C4-2B (cell line): ENCODE measurements at regions not wholly inside any gene's neighbourhood (a gene's known extent, or its start where the extent isn't known, plus 50 kb on each side); places are given as distances from the start of the nearest gene placed in this dataset.

Source experiments
- H3K27ac ChIP-seq: fragments of 450-650 bp; 2 replicates; pipeline ENCODE4 v1.5.1; 2017
- ZFX ChIP-seq: fragments of 450-650 bp; IDR thresholded peaks from 2 replicates; pipeline ENCODE4 v1.6.1; 2017
- TF ChIP-seq, protein P1 (sequence below): fragments of 450-650 bp; conservative IDR thresholded peaks from 2 replicates; pipeline ENCODE4 v1.5.1; 2017; ENCODE audit warnings: mild to moderate bottlenecking

DNA sequence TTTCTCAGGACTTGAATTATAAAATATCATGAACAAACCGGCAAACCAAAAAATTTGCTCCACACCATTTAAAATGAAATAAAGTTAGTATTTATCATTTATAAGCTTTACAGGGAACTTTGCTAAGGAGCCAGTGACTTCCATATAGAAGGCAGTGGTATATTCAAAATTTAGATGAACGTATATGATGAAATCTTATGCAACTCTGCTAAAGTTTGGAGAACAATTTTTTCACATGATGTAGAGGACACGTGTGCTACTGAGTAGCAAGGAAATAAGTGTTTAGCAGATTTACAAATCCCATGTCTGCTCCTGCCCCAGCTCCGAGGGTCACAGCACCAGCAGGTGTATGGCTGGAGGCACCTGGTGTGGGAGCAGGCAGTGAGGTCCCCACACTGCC is 70.8 kb upstream of the IFNG-AS1 start:
- TF ChIP-seq, protein P1, sequence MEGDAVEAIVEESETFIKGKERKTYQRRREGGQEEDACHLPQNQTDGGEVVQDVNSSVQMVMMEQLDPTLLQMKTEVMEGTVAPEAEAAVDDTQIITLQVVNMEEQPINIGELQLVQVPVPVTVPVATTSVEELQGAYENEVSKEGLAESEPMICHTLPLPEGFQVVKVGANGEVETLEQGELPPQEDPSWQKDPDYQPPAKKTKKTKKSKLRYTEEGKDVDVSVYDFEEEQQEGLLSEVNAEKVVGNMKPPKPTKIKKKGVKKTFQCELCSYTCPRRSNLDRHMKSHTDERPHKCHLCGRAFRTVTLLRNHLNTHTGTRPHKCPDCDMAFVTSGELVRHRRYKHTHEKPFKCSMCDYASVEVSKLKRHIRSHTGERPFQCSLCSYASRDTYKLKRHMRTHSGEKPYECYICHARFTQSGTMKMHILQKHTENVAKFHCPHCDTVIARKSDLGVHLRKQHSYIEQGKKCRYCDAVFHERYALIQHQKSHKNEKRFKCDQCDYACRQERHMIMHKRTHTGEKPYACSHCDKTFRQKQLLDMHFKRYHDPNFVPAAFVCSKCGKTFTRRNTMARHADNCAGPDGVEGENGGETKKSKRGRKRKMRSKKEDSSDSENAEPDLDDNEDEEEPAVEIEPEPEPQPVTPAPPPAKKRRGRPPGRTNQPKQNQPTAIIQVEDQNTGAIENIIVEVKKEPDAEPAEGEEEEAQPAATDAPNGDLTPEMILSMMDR = no peak
- TF ChIP-seq ZFX = no peak
- H3K27ac ChIP-seq = no peak overlapping the region

DNA sequence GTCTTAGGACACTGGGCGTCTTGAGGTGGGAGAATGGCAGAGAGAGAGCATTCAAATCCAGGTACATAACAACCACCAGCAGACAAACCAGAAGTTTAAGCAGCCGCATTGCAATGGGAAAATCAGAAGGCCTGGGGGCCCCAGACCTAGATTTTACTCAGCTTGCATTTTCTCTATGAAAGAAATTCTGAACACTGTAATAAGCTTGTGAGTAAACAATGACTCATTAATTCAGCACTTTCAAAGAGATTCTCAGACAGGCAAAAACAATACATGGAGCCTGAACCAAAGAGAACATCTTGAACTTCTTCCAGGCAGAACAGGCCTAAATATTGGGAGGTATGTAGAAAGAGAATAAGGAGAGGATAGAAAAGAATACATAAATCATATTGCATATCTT is 69.8 kb upstream of the IFNG-AS1 start:
- no peak overlapping the region for H3K27ac ChIP-seq

DNA sequence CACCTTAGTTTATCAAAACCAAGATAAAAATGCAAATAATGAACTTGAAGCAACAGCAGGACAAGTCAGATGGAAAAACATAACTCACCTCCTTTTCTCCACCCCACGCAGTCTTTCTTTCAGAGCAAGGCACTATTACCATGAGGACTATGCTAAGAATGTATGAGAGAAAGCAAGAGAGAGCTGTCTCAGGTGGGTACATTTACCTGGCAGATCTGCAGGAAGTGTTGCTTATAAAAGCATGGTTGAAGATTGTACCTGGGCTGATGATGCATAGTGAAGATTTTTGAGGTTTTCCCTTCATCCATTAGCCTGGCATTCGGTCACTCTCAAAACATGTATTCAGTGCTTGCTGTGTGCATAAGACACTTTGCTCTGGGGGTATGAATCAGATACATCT is 68.8 kb upstream of the IFNG-AS1 start:
- no peak overlapping the region for H3K27ac ChIP-seq
- TF ChIP-seq, protein P1 = no peak
- no peak for TF ChIP-seq ZFX

More for the DNA sequence above, 69.8 kb upstream of the IFNG-AS1 start:
- no peak for TF ChIP-seq ZFX
- TF ChIP-seq, protein P1 = no peak

DNA sequence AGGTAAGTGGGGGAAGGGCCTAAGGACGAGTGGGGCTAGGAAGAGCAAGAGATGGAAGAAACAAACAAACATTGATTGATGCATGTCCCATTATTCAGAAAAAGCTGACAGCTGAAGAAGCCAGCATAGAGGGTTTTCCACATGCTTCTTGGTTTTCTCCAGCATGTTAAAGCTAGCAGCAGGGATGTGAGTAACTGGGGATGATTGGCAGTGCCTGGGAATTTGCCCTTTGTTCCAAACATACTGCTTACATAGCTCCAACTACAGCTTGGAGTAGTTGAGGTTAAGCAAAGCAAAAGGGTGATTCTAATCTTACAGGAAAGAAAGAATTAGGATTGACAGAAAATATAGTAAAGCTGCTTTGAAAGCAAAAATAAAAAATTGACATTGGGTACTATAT is 68.0 kb upstream of the IFNG-AS1 start:
- TF ChIP-seq, protein P1 = no peak
- no peak for TF ChIP-seq ZFX
- no peak overlapping the region for H3K27ac ChIP-seq

DNA sequence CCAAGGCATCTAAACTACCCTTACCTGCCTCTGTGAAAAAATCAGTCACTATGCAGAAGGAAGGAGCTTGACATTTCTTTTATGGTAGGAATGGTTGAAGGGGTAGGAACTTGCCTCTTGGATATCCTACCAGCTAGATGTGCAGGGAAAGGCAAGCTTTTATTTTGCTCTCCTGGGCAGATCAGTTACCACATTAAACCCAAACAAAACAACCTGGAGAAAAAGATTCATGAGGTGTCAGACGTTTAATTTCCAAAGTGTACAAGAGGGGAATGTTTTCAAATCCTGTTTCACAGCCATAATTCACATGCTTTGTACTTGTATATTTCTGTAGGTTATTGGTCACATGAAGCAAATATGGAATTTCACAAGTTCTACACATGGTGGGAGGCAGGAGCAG is 67.0 kb upstream of the IFNG-AS1 start:
- H3K27ac ChIP-seq = no peak overlapping the region
- no peak for TF ChIP-seq ZFX
- TF ChIP-seq, protein P1 = no peak

DNA sequence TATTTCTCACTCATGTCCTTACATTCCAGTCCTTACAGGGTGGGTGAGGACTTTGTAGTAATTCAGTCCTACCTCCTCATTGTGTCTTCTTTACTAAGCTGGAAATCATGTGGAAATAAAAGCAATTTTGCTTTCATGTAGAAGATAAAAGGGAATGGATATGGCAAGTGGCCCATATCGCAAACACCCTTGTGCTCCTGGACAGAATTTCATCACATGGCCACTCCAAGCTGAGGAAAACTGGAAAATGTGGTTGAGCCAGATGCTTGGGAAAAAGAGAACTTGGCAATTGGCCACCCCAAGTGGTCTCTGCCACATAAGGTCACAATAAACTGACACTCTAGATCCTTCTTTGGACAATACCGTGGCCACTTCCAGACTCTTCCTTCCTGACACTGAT is 64.2 kb upstream of the IFNG-AS1 start:
- no peak for TF ChIP-seq ZFX
- TF ChIP-seq, protein P1 = no peak
- H3K27ac ChIP-seq = no peak overlapping the region

DNA sequence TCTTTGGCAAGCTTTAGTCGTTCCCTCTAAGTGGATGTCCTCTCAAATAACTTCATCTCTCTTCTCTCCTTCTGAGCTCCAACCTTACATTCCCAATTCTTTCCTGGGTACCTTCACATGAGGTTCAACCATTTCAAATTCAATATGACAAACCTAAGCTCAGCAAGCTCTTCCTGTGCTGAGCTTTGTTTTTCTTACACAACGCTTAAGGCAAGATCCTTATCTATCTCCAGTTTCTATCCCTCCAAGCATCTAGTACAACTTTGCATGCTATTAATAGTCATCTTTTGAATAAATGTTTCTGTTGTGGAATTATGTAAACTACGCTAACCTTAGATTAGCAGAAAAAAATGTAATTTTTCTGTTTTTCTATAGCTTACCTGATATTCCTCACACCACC is 63.7 kb upstream of the IFNG-AS1 start:
- H3K27ac ChIP-seq = no peak overlapping the region
- no peak for TF ChIP-seq ZFX
- TF ChIP-seq, protein P1 = no peak
